HL-60 (cell line): ENCODE measurements at regions not wholly inside any gene's neighbourhood (a gene's known extent, or its start where the extent isn't known, plus 50 kb on each side); places are given as distances from the start of the nearest gene placed in this dataset.
"Not testable (repeated sequence)": the region's sequence is repeated elsewhere in the genome, so short reads cannot be mapped to it uniquely, and the experiment has no call there.

Experiments used
- CTCF ChIP-seq: IDR thresholded peaks from one replicate; pipeline ENCODE4 v1.5.1; 2011; ENCODE audit warnings: low read length, control low read depth, inconsistent platforms; ENCODE audit not compliant: insufficient read depth
- GABPA ChIP-seq: IDR thresholded peaks from 2 replicates; pipeline ENCODE4 v1.6.1; 2012; ENCODE audit warnings: low read depth
- POLR2AphosphoS5 ChIP-seq: IDR thresholded peaks from 2 replicates; pipeline ENCODE4 v1.6.1; 2012; ENCODE audit warnings: low read depth
- TF ChIP-seq, protein P1 (sequence below): IDR thresholded peaks from 2 replicates; pipeline ENCODE4 v1.6.1; 2012; ENCODE audit warnings: low read depth; ENCODE audit not compliant: insufficient replicate concordance

- not testable (repeated sequence) for TF ChIP-seq CTCF, GABPA, POLR2AphosphoS5
- TF ChIP-seq, protein P1, sequence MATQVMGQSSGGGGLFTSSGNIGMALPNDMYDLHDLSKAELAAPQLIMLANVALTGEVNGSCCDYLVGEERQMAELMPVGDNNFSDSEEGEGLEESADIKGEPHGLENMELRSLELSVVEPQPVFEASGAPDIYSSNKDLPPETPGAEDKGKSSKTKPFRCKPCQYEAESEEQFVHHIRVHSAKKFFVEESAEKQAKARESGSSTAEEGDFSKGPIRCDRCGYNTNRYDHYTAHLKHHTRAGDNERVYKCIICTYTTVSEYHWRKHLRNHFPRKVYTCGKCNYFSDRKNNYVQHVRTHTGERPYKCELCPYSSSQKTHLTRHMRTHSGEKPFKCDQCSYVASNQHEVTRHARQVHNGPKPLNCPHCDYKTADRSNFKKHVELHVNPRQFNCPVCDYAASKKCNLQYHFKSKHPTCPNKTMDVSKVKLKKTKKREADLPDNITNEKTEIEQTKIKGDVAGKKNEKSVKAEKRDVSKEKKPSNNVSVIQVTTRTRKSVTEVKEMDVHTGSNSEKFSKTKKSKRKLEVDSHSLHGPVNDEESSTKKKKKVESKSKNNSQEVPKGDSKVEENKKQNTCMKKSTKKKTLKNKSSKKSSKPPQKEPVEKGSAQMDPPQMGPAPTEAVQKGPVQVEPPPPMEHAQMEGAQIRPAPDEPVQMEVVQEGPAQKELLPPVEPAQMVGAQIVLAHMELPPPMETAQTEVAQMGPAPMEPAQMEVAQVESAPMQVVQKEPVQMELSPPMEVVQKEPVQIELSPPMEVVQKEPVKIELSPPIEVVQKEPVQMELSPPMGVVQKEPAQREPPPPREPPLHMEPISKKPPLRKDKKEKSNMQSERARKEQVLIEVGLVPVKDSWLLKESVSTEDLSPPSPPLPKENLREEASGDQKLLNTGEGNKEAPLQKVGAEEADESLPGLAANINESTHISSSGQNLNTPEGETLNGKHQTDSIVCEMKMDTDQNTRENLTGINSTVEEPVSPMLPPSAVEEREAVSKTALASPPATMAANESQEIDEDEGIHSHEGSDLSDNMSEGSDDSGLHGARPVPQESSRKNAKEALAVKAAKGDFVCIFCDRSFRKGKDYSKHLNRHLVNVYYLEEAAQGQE: not testable (repeated sequence)
Observed at GRCh38 chr14:38921893-38922292, 181.1 kb downstream of the SEC23A start.
